ENCODE measurements at regions not wholly inside any gene's neighbourhood (a gene's known extent, or its start where the extent isn't known, plus 50 kb on each side); places are given as distances from the start of the nearest gene placed in this dataset.

- Histone ChIP-seq H3K27me3 (no peaks in the 10 kb centered on the region), H3K27ac (no peak overlapping the region), H3K4me1 (no peaks in the 10 kb centered on the region), H3K4me3 (no peak overlapping the region), H3K9me3 (no peaks in the 10 kb centered on the region), H3K36me3 (no peaks in the 10 kb centered on the region)
- TF ChIP-seq POLR2A (IDR thresholded peaks at IDR 0.05) (no peak), CTCF (IDR thresholded peaks at IDR 0.05) (no peak)
- DNase-seq = no peak
Observed at GRCh38 chr11:71138737-71139425, 113.5 kb downstream of the SHANK2 start.

- no peak overlapping the region for H3K27ac ChIP-seq
- H3K4me3 ChIP-seq = no peak overlapping the region
- no peak for DNase-seq
- no peaks in the 10 kb centered on the region for H3K9me3 ChIP-seq
- no peaks in the 10 kb centered on the region for H3K36me3 ChIP-seq
- TF ChIP-seq POLR2A (IDR thresholded peaks at IDR 0.05) (no peak), CTCF (IDR thresholded peaks at IDR 0.05) (no peak)
- H3K27me3 ChIP-seq = no peaks in the 10 kb centered on the region
- no peaks in the 10 kb centered on the region for H3K4me1 ChIP-seq
Observed at GRCh38 chr11:71137376-71137775, 115.0 kb downstream of the SHANK2 start.

GRCh38 chr11:71136095-71136845 is 116.1 kb downstream of the SHANK2 start:
- no peak overlapping the region for H3K4me3 ChIP-seq
- no peak for DNase-seq
- no peaks in the 10 kb centered on the region for H3K4me1 ChIP-seq
- TF ChIP-seq POLR2A (IDR thresholded peaks at IDR 0.05) = no peak
- no peak for TF ChIP-seq CTCF (IDR thresholded peaks at IDR 0.05)
- H3K36me3 ChIP-seq = no peaks in the 10 kb centered on the region
- no peak overlapping the region for H3K27ac ChIP-seq
- H3K27me3 ChIP-seq = no peaks in the 10 kb centered on the region
- no peaks in the 10 kb centered on the region for H3K9me3 ChIP-seq

GRCh38 chr11:71135112-71135511 is 117.3 kb downstream of the SHANK2 start:
- Histone ChIP-seq H3K27ac (no peak overlapping the region), H3K4me3 (no peak overlapping the region), H3K27me3 (no peaks in the 10 kb centered on the region), H3K36me3 (no peaks in the 10 kb centered on the region), H3K9me3 (no peaks in the 10 kb centered on the region), H3K4me1 (no peaks in the 10 kb centered on the region)
- DNase-seq = no peak
- no peak for TF ChIP-seq CTCF (IDR thresholded peaks at IDR 0.05)
- TF ChIP-seq POLR2A (IDR thresholded peaks at IDR 0.05) = no peak

- Histone ChIP-seq H3K4me1 (no peaks in the 10 kb centered on the region), H3K27ac (no peak overlapping the region), H3K27me3 (no peaks in the 10 kb centered on the region), H3K36me3 (no peaks in the 10 kb centered on the region), H3K4me3 (no peak overlapping the region), H3K9me3 (no peaks in the 10 kb centered on the region)
- no peak for DNase-seq
- no peak for TF ChIP-seq CTCF (IDR thresholded peaks at IDR 0.05)
- TF ChIP-seq POLR2A (IDR thresholded peaks at IDR 0.05) = no peak
Observed at GRCh38 chr11:71133946-71134345, 118.4 kb downstream of the SHANK2 start.
